ENCODE measurements at regions not wholly inside any gene's neighbourhood (a gene's known extent, or its start where the extent isn't known, plus 50 kb on each side); places are given as distances from the start of the nearest gene placed in this dataset.

- CTCF ChIA-PET (ENCODE audit: low intra/inter-chr PET ratio, low total read pairs) = no interaction called here
- Histone ChIP-seq H3K4me3 (replicated peaks in 1 of 3; ENCODE audit: insufficient read depth in 1 of 3, low read depth in 2 of 3, low read length in 3 of 3) (no peak overlapping the region), H3K4me1 (ENCODE audit: insufficient read depth, low read length) (no peaks in the 10 kb centered on the region), H3K79me2 (ENCODE audit: insufficient read depth, low read length) (no peaks in the 10 kb centered on the region), H3K9me3 (ENCODE audit: low read length) (no peaks in the 10 kb centered on the region), H3K27ac (ENCODE audit: extremely low read length, insufficient read depth, low read length) (no peak overlapping the region), H2AFZ (ENCODE audit: low read length) (no peak overlapping the region), H3K36me3 (replicated peaks in 1 of 2; ENCODE audit: control insufficient read depth in 1 of 2, insufficient read depth in 2 of 2, low read length in 2 of 2) (no peaks in the 10 kb centered on the region), H3K27me3 (ENCODE audit: control insufficient read depth in 1 of 2, insufficient read depth in 2 of 2, low read length in 2 of 2) (no peaks in the 10 kb centered on the region), H3K9ac (ENCODE audit: insufficient read depth, low read depth, low read length) (no peak overlapping the region), H4K20me1 (ENCODE audit: insufficient read depth, low read length) (no peaks in the 10 kb centered on the region), H3K4me2 (ENCODE audit: low read depth, low read length) (no peak overlapping the region)
- intact Hi-C loops (cut with micrococcal nuclease; ENCODE audit: unreplicated experiment) (no loop called here), in situ Hi-C loops (cut with HindIII; ENCODE audit: extremely low pct_ligation_motif_present, low pct_unique_long_range_greater_than_20kb) (no loop called here)
- no peak for ATAC-seq
- no TSS peak for BruUV-seq (replicated peaks)
- FAIRE-seq = no peak
- TF ChIP-seq ATF5 (CRISPR knock-in tag; IDR thresholded peaks at IDR 0.05; ENCODE audit: low read depth) (no peak), FOXA3 (CRISPR knock-in tag; IDR thresholded peaks at IDR 0.05) (no peak), TRIM22 (IDR thresholded peaks at IDR 0.05) (no peak), HMGA1 (CRISPR knock-in tag; conservative IDR thresholded peaks at IDR 0.05) (no peak), MYC (CRISPR knock-in tag; IDR thresholded peaks at IDR 0.05; ENCODE audit: borderline replicate concordance) (no peak), TOPORS (CRISPR knock-in tag; IDR thresholded peaks at IDR 0.05) (no peak), ZNF331 (CRISPR knock-in tag; IDR thresholded peaks at IDR 0.05) (no peak), ZNF431 (CRISPR knock-in tag; IDR thresholded peaks at IDR 0.05; ENCODE audit: borderline replicate concordance, low read depth) (no peak)
- DNase-seq (ENCODE audit: low spot score) = no peak
- POLR2A ChIA-PET = no interaction called here
Observed at GRCh38 chr6:145457556-145457955, 277.8 kb downstream of the EPM2A start.

GRCh38 chr6:145468534-145468933 lies 266.8 kb downstream of the EPM2A start:
- BruUV-seq (replicated peaks) = no TSS peak
- H3K9ac ChIP-seq (ENCODE audit: insufficient read depth, low read depth, low read length) = no peak overlapping the region
- H3K79me2 ChIP-seq (ENCODE audit: insufficient read depth, low read length) = no peaks in the 10 kb centered on the region
- in situ Hi-C loops (cut with HindIII; ENCODE audit: extremely low pct_ligation_motif_present, low pct_unique_long_range_greater_than_20kb) (no loop called here), intact Hi-C loops (cut with micrococcal nuclease; ENCODE audit: unreplicated experiment) (no loop called here)
- H3K36me3 ChIP-seq (replicated peaks in 1 of 2; ENCODE audit: control insufficient read depth in 1 of 2, insufficient read depth in 2 of 2, low read length in 2 of 2) = no peaks in the 10 kb centered on the region
- POLR2A ChIA-PET = no interaction called here
- no peak for FAIRE-seq
- CTCF ChIA-PET (ENCODE audit: low intra/inter-chr PET ratio, low total read pairs) = no interaction called here
- H2AFZ ChIP-seq (ENCODE audit: low read length) = no peak overlapping the region
- no peak overlapping the region for H3K4me2 ChIP-seq (ENCODE audit: low read depth, low read length)
- ATAC-seq = no peak
- peaks cover 21% of the 10 kb centered on the region for H3K9me3 ChIP-seq (ENCODE audit: low read length)
- no peak overlapping the region for H3K27ac ChIP-seq (ENCODE audit: extremely low read length, insufficient read depth, low read length)
- H3K4me3 ChIP-seq (replicated peaks in 1 of 3; ENCODE audit: insufficient read depth in 1 of 3, low read depth in 2 of 3, low read length in 3 of 3) = no peak overlapping the region
- H4K20me1 ChIP-seq (ENCODE audit: insufficient read depth, low read length) = no peaks in the 10 kb centered on the region
- DNase-seq (ENCODE audit: low spot score) = no peak
- H3K27me3 ChIP-seq (ENCODE audit: control insufficient read depth in 1 of 2, insufficient read depth in 2 of 2, low read length in 2 of 2) = no peaks in the 10 kb centered on the region
- no peaks in the 10 kb centered on the region for H3K4me1 ChIP-seq (ENCODE audit: insufficient read depth, low read length)
- TF ChIP-seq MXD1 (CRISPR knock-in tag; IDR thresholded peaks at IDR 0.05) (no peak), ZNF747 (CRISPR knock-in tag; IDR thresholded peaks at IDR 0.05; ENCODE audit: borderline replicate concordance) (no peak), NONO (IDR thresholded peaks at IDR 0.05) (no peak), NONO (CRISPR knock-in tag; conservative IDR thresholded peaks at IDR 0.05) (no peak), CTCF (CRISPR knock-in tag; IDR thresholded peaks at IDR 0.05) (no peak), ZNF703 (CRISPR knock-in tag; IDR thresholded peaks at IDR 0.05; ENCODE audit: borderline replicate concordance) (no peak), ZNF616 (CRISPR knock-in tag; IDR thresholded peaks at IDR 0.05; ENCODE audit: low read depth) (no peak), ATRX (CRISPR knock-in tag; IDR thresholded peaks at IDR 0.05; ENCODE audit: borderline replicate concordance) (no peak), ZKSCAN8 (CRISPR knock-in tag; IDR thresholded peaks at IDR 0.05; ENCODE audit: borderline replicate concordance) (no peak), MAFF (IDR thresholded peaks at IDR 0.05; ENCODE audit: low read depth, low read length) (no peak)

All from HepG2 (cell line).